Mesothelial cell of epicardium (in vitro differentiated cells): ENCODE measurements at regions not wholly inside any gene's neighbourhood (a gene's known extent, or its start where the extent isn't known, plus 50 kb on each side); places are given as distances from the start of the nearest gene placed in this dataset.

Experiments
- DNase-seq, 2 experiments: peaks; one replicate each; pipeline ENCODE4 v3.0.0; 2021; ENCODE audit warnings: low spot score in 2 of 2; ENCODE audit not compliant: unreplicated experiment in 2 of 2
- H3K27ac Mint-ChIP-seq: 2 replicates; pipeline ENCODE4 v1.8.0; 2021; ENCODE audit warnings: mixed read lengths
- H3K27me3 Mint-ChIP-seq: 2 replicates; pipeline ENCODE4 v1.8.0; 2021; ENCODE audit warnings: low read depth, mixed read lengths
- H3K36me3 Mint-ChIP-seq: 2 replicates; pipeline ENCODE4 v1.8.0; 2021; ENCODE audit warnings: mixed read lengths
- H3K4me1 Mint-ChIP-seq: 2 replicates; pipeline ENCODE4 v1.8.0; 2021; ENCODE audit warnings: mixed read lengths
- H3K4me3 Mint-ChIP-seq: 2 replicates; pipeline ENCODE4 v1.8.0; 2021; ENCODE audit warnings: mild to moderate bottlenecking, moderate library complexity, mixed read lengths
- H3K9me3 Mint-ChIP-seq: 2 replicates; pipeline ENCODE4 v1.8.0; 2021; ENCODE audit warnings: mixed read lengths
- TF ChIP-seq, protein P1 (sequence below): fragments of 200-600 bp; sonication (generic); IDR thresholded peaks from one replicate; pipeline ENCODE4 v1.5.0; 2021; ENCODE audit warnings: antibody characterized with exemption; ENCODE audit not compliant: unreplicated experiment

DNA sequence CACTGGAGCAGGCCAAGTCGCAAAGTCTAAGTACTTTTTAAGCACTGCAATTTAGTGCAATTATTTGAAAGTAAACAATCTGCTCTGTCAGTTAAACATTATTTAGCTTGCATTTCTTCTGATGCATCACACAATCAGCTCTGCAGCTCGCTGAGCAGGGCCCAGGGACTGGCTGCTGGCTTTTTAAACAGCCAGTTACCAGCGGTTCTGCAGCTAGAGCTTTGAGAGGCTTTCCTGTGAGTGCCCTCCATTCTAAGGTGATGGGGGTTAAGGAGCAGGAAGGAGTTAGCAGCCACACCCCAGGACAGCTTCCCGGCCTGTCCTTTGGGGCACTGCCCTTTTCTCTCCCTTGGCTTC, 154.3 kb downstream of the SALL1 start:
- Mint-ChIP-seq H3K27ac (no peak overlapping the region), H3K4me1 (no peaks in the 10 kb centered on the region), H3K9me3 (no peaks in the 10 kb centered on the region), H3K4me3 (no peak overlapping the region), H3K27me3 (peaks cover 11% of the 10 kb centered on the region), H3K36me3 (no peaks in the 10 kb centered on the region)
- TF ChIP-seq, protein P1, sequence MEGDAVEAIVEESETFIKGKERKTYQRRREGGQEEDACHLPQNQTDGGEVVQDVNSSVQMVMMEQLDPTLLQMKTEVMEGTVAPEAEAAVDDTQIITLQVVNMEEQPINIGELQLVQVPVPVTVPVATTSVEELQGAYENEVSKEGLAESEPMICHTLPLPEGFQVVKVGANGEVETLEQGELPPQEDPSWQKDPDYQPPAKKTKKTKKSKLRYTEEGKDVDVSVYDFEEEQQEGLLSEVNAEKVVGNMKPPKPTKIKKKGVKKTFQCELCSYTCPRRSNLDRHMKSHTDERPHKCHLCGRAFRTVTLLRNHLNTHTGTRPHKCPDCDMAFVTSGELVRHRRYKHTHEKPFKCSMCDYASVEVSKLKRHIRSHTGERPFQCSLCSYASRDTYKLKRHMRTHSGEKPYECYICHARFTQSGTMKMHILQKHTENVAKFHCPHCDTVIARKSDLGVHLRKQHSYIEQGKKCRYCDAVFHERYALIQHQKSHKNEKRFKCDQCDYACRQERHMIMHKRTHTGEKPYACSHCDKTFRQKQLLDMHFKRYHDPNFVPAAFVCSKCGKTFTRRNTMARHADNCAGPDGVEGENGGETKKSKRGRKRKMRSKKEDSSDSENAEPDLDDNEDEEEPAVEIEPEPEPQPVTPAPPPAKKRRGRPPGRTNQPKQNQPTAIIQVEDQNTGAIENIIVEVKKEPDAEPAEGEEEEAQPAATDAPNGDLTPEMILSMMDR = no peak
- no peak for DNase-seq

DNA sequence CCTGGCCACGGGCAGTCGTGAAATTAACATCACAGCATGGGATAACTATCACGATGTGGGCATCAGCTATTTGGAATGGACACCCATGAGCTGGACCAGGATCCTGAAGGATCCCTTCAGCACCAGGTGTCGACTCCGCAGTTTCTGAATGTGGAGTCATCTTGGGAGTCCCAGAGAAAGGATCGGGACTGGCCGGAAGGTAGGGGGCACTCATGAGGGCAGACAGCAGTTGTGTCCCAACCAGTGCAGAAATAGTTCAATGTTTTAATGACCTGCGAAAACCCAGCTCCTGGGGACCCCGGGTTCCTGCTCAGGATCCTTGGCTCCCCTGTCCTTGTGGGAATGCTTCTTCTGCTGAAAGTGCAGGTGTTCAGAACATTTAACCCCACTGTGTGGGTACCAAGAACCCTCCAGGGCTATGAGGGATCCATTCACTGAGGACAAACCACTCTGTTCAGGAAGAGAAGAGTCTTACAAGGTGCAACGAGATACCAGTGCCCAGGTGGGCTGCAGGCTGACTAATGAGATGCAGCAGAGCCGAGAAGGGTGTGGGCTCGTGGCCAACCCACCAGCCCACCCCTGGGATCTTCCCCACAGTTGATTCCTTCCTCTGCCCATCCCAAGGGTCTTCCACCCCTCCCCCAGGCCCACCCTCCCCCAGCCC, 154.8 kb downstream of the SALL1 start:
- Mint-ChIP-seq H3K27ac (no peak overlapping the region), H3K4me1 (no peaks in the 10 kb centered on the region), H3K9me3 (no peaks in the 10 kb centered on the region), H3K27me3 (peaks cover 11% of the 10 kb centered on the region), H3K4me3 (no peak overlapping the region), H3K36me3 (no peaks in the 10 kb centered on the region)
- TF ChIP-seq, protein P1 = no peak
- no peak for DNase-seq

DNA sequence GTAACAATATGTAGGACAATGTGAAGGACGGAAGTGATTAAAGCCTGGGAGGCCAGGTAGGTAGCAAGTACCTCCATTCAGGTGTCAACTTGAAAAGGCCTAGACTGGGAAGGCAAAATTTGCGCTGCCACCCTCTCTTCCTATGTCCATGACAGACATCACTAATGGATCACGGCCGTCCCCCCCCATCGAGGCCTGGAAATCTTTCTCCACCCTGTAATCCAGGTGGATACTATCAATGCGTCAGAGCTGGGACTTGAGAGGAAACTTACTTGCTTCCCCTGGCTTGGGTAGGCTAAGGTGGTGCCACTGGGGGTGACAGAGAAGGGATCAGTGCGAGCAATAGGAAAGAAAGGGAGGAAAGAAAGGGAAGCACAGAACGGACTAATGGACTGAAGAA, 156.1 kb downstream of the SALL1 start:
- no peaks in the 10 kb centered on the region for H3K9me3 Mint-ChIP-seq
- no peak for DNase-seq
- H3K4me1 Mint-ChIP-seq = no peaks in the 10 kb centered on the region
- H3K36me3 Mint-ChIP-seq = no peaks in the 10 kb centered on the region
- TF ChIP-seq, protein P1 = no peak
- no peak overlapping the region for H3K4me3 Mint-ChIP-seq
- H3K27ac Mint-ChIP-seq = no peak overlapping the region
- H3K27me3 Mint-ChIP-seq = peaks cover 11% of the 10 kb centered on the region

DNA sequence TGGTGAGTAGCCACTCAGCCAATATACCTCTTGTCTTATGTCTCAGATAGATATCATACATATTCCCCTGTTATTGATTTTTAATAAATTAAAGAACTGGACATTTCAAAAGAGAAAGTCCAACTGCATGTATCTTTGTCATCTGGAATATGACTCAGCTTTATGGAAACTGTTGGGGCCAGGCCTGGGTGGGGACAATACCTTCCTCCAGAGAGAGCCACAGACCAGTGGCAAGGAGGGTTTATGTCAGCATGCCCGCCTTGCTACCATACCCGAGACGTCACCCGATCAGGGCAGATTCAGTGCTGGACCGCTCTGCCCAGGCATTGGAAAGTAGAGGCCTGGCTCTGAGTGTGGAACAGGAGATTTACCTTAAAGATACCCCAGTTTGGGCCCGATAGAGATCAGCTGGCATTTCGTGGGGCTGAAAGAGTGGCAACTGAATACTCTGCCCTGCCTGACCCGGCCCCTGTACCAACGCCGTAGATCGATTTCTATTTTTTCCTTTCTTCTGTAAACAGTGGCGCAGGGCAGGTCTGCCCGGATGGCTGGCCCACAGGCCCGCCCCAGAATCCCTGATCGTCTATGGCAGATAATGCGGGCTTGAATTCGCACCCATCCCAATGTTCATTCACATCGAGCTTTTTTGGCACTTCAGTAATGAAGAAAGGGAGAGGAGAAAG, 158.6 kb downstream of the SALL1 start:
- TF ChIP-seq, protein P1 = no peak
- H3K9me3 Mint-ChIP-seq = no peaks in the 10 kb centered on the region
- H3K27me3 Mint-ChIP-seq = peaks cover 4% of the 10 kb centered on the region
- H3K4me1 Mint-ChIP-seq = no peaks in the 10 kb centered on the region
- H3K27ac Mint-ChIP-seq = no peak overlapping the region
- no peak overlapping the region for H3K4me3 Mint-ChIP-seq
- DNase-seq = no peak
- H3K36me3 Mint-ChIP-seq = no peaks in the 10 kb centered on the region

DNA sequence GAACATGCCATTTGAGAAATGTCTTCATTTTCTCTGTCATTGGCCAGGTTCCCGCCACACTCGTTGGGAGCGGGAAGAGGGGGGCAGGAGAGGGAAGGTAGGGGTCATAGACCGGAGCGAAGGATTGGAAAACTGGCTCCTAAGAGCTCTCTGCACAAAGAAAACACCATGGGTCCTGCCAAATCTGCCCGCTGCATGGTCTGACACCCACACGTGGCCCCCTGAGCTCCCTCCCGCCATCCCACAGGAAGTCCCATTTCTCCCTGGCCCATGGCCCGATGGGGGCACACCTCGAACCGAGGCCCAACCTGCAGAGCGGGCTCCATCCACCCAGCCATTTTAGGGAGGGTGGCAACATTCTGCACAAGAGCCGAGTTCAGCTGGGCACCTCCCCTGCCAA, 159.6 kb downstream of the SALL1 start:
- TF ChIP-seq, protein P1 = no peak
- Mint-ChIP-seq H3K27ac (no peak overlapping the region), H3K36me3 (no peaks in the 10 kb centered on the region), H3K4me3 (no peak overlapping the region), H3K9me3 (peaks cover 2% of the 10 kb centered on the region), H3K27me3 (peaks cover 3% of the 10 kb centered on the region), H3K4me1 (no peaks in the 10 kb centered on the region)
- DNase-seq = no peak
